Skeletal muscle tissue (tissue), 3 donors: ENCODE measurements at regions not wholly inside any gene's neighbourhood (a gene's known extent, or its start where the extent isn't known, plus 50 kb on each side); places are given as distances from the start of the nearest gene placed in this dataset.

Experiments used
- H3K27ac ChIP-seq: one replicate; pipeline ENCODE4 v1.7.0; 2013; ENCODE audit warnings: mild to moderate bottlenecking, low read depth, low read length, inconsistent platforms
- H3K27me3 ChIP-seq, 3 donors: one replicate each; pipeline ENCODE4 v1.7.0; 2013; ENCODE audit warnings: low read length in 3 of 3; ENCODE audit not compliant: control insufficient read depth in 3 of 3, insufficient read depth in 3 of 3
- H3K36me3 ChIP-seq, 3 donors: one replicate each; pipeline ENCODE4 v1.7.0; 2013; ENCODE audit warnings: low read length in 3 of 3; ENCODE audit not compliant: control insufficient read depth in 3 of 3, insufficient read depth in 3 of 3
- H3K4me1 ChIP-seq, 3 donors: one replicate each; pipeline ENCODE4 v1.7.0; 2013; ENCODE audit warnings: low read length in 3 of 3, mild to moderate bottlenecking in 3 of 3; ENCODE audit not compliant: control insufficient read depth in 3 of 3, insufficient read depth in 3 of 3
- H3K4me3 ChIP-seq, 3 donors: one replicate each; pipeline ENCODE4 v1.7.0; 2013; ENCODE audit warnings: low read length in 3 of 3
- H3K9ac ChIP-seq, 3 donors: one replicate each; pipeline ENCODE4 v1.7.0; 2013; ENCODE audit warnings: low read length in 3 of 3, mild to moderate bottlenecking in 3 of 3, moderate library complexity in 2 of 3, low read depth in 1 of 3
- H3K9me3 ChIP-seq, 3 donors: one replicate each; pipeline ENCODE4 v1.7.0; 2013; ENCODE audit warnings: low read length in 3 of 3; ENCODE audit not compliant: control insufficient read depth in 3 of 3
- donor health status: Osteomylitis.

- Histone ChIP-seq H3K27me3 (peaks cover 0 to 7% (median 5%) of the 10 kb centered on the region in 3 donors), H3K36me3 (no peaks in the 10 kb centered on the region), H3K9me3 (no peaks in the 10 kb centered on the region), H3K9ac (no peak overlapping the region), H3K4me1 (no peaks in the 10 kb centered on the region), H3K4me3 (no peak overlapping the region), H3K27ac (no peak overlapping the region)
Measured at GRCh38 chr20:20930500-20930899, 175.7 kb downstream of the LINC00237 start.

- H3K4me1 ChIP-seq, result no peaks in the 10 kb centered on the region
- no peak overlapping the region for H3K9ac ChIP-seq
- H3K27me3 ChIP-seq, result peaks cover 0 to 7% (median 5%) of the 10 kb centered on the region in 3 donors
- no peak overlapping the region for H3K4me3 ChIP-seq
- no peaks in the 10 kb centered on the region for H3K36me3 ChIP-seq
- no peaks in the 10 kb centered on the region for H3K9me3 ChIP-seq
- H3K27ac ChIP-seq, result no peak overlapping the region
Measured at GRCh38 chr20:20929341-20929740, 176.8 kb downstream of the LINC00237 start.

GRCh38 chr20:20926222-20926905 lies 179.8 kb downstream of the LINC00237 start:
- no peaks in the 10 kb centered on the region for H3K36me3 ChIP-seq
- H3K4me1 ChIP-seq, result no peaks in the 10 kb centered on the region
- H3K4me3 ChIP-seq, result no peak overlapping the region
- H3K27me3 ChIP-seq, result no peaks in the 10 kb centered on the region
- no peak overlapping the region for H3K9ac ChIP-seq
- no peaks in the 10 kb centered on the region for H3K9me3 ChIP-seq
- H3K27ac ChIP-seq, result no peak overlapping the region

- Histone ChIP-seq H3K4me3 (no peak overlapping the region), H3K27ac (no peak overlapping the region), H3K9ac (no peak overlapping the region), H3K4me1 (no peaks in the 10 kb centered on the region), H3K9me3 (no peaks in the 10 kb centered on the region), H3K36me3 (no peaks in the 10 kb centered on the region), H3K27me3 (no peaks in the 10 kb centered on the region)
Measured at GRCh38 chr20:20920433-20920832, 185.7 kb downstream of the LINC00237 start.

- Histone ChIP-seq H3K36me3 (no peaks in the 10 kb centered on the region), H3K9me3 (no peaks in the 10 kb centered on the region), H3K4me1 (no peaks in the 10 kb centered on the region), H3K9ac (no peak overlapping the region), H3K27ac (no peak overlapping the region), H3K27me3 (peaks cover 0 to 6% (median 5%) of the 10 kb centered on the region in 3 donors), H3K4me3 (no peak overlapping the region)
Measured at GRCh38 chr20:20915844-20916243, 190.3 kb downstream of the LINC00237 start.

GRCh38 chr20:20904501-20904831 lies 192.0 kb upstream of the RALGAPA2 start:
- no peaks in the 10 kb centered on the region for H3K9me3 ChIP-seq
- H3K27ac ChIP-seq, result no peak overlapping the region
- no peaks in the 10 kb centered on the region for H3K4me1 ChIP-seq
- H3K27me3 ChIP-seq, result peaks cover 0 to 5% (median 2%) of the 10 kb centered on the region in 3 donors
- no peaks in the 10 kb centered on the region for H3K36me3 ChIP-seq
- H3K9ac ChIP-seq, result no peak overlapping the region
- H3K4me3 ChIP-seq, result no peak overlapping the region

GRCh38 chr20:20903773-20904500 lies 191.5 kb upstream of the RALGAPA2 start:
- Histone ChIP-seq H3K4me3 (no peak overlapping the region), H3K27me3 (peaks cover 0 to 5% (median 0%) of the 10 kb centered on the region in 3 donors), H3K36me3 (no peaks in the 10 kb centered on the region), H3K4me1 (no peaks in the 10 kb centered on the region), H3K9ac (no peak overlapping the region), H3K27ac (no peak overlapping the region), H3K9me3 (no peaks in the 10 kb centered on the region)

- no peak overlapping the region for H3K4me3 ChIP-seq
- no peaks in the 10 kb centered on the region for H3K9me3 ChIP-seq
- no peaks in the 10 kb centered on the region for H3K4me1 ChIP-seq
- no peaks in the 10 kb centered on the region for H3K27me3 ChIP-seq
- no peak overlapping the region for H3K27ac ChIP-seq
- no peak overlapping the region for H3K9ac ChIP-seq
- H3K36me3 ChIP-seq, result no peaks in the 10 kb centered on the region
Measured at GRCh38 chr20:20897922-20898321, 185.5 kb upstream of the RALGAPA2 start.

- Histone ChIP-seq H3K27ac (no peak overlapping the region), H3K9me3 (no peaks in the 10 kb centered on the region), H3K27me3 (peaks cover 0 to 4% (median 0%) of the 10 kb centered on the region in 3 donors), H3K9ac (no peak overlapping the region), H3K4me1 (no peaks in the 10 kb centered on the region), H3K36me3 (no peaks in the 10 kb centered on the region), H3K4me3 (no peak overlapping the region)
Measured at GRCh38 chr20:20897145-20897544, 184.7 kb upstream of the RALGAPA2 start.

GRCh38 chr20:20896606-20897005 lies 184.2 kb upstream of the RALGAPA2 start:
- no peak overlapping the region for H3K4me3 ChIP-seq
- no peaks in the 10 kb centered on the region for H3K4me1 ChIP-seq
- H3K36me3 ChIP-seq, result no peaks in the 10 kb centered on the region
- H3K27ac ChIP-seq, result no peak overlapping the region
- no peak overlapping the region for H3K9ac ChIP-seq
- H3K27me3 ChIP-seq, result peaks cover under 1 to 8% (median 2%) of the 10 kb centered on the region in 3 donors
- no peaks in the 10 kb centered on the region for H3K9me3 ChIP-seq
